MM.1S (cell line): ENCODE measurements at regions not wholly inside any gene's neighbourhood (a gene's known extent, or its start where the extent isn't known, plus 50 kb on each side); places are given as distances from the start of the nearest gene placed in this dataset.

Experiments used
- CTCF ChIP-seq: fragments of 300-600 bp; sonication (generic); IDR thresholded peaks from 2 replicates; pipeline ENCODE4 v1.5.1; 2016; ENCODE audit warnings: antibody characterized with exemption, low read length, mixed read lengths
- EZH2 ChIP-seq: fragments of 300-600 bp; sonication (generic); optimal IDR thresholded peaks from 2 replicates; pipeline ENCODE3; 2017; ENCODE audit warnings: low read depth, mild to moderate bottlenecking, antibody characterized with exemption, low read length, mixed read lengths
- EZH2phosphoT487 ChIP-seq: fragments of 300-600 bp; sonication (generic); IDR thresholded peaks from 2 replicates; pipeline ENCODE4 v1.6.1; 2018; ENCODE audit warnings: antibody characterized with exemption, low read length

DNA sequence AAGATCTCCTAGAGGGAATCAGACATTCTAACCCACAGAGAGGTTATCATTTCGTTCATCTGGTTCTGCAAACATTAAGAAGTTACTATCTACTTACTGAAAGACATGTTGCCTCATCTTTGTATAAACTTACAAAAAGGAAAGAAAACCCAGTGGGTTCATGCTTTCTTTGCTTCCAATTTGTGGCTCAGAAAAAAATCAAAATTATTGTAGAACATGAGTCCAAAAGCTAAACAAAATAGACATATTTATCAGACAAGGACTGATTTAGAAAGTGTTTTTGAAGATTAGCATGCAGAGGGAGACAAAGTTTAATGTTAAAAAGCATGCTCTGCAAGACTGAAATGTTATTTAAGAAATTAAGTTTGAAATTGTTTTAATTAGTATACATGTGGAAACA is 123.1 kb downstream of the MBL2 start:
- TF ChIP-seq CTCF (no peak), EZH2phosphoT487 (no peak), EZH2 (no peak)
